ENCODE measurements at regions not wholly inside any gene's neighbourhood (a gene's known extent, or its start where the extent isn't known, plus 50 kb on each side); places are given as distances from the start of the nearest gene placed in this dataset.

DNA sequence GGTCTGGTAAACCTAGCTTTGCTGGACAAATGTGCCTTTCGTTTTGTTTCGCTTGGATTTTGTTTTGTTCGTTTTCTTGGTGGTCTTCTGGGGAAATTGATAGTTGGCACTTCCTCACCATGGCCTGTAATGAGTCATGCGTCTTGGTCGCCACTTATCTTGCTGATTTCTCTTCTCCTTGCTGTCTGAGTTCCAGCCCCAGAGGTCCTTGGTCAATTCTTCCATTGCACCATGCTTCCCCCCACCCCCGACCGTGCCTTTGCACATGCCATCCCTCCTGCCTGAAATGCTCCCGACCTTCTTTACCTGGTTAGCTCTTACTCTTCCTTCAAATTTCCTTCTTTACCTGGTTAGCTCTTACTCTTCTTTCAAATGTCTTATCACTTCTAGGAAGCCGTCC is 168.7 kb upstream of the MSX2 start:
- Mint-ChIP-seq H3K27ac (ENCODE audit: unreplicated experiment) (no peak overlapping the region), H3K36me3 (ENCODE audit: insufficient read depth, unreplicated experiment) (no peaks in the 10 kb centered on the region), H3K9me3 (ENCODE audit: low read depth, unreplicated experiment) (peaks cover 6% of the 10 kb centered on the region), H3K4me1 (ENCODE audit: low read depth, unreplicated experiment) (peaks cover 4% of the 10 kb centered on the region), H3K4me3 (ENCODE audit: low read depth, unreplicated experiment) (no peak overlapping the region), H3K27me3 (ENCODE audit: unreplicated experiment) (peaks cover 32% of the 10 kb centered on the region)
- BruUV-seq (replicated peaks): no TSS peak
- intact Hi-C loops (cut with micrococcal nuclease; ENCODE audit: unreplicated experiment): no loop called here
- TF ChIP-seq, protein P1, sequence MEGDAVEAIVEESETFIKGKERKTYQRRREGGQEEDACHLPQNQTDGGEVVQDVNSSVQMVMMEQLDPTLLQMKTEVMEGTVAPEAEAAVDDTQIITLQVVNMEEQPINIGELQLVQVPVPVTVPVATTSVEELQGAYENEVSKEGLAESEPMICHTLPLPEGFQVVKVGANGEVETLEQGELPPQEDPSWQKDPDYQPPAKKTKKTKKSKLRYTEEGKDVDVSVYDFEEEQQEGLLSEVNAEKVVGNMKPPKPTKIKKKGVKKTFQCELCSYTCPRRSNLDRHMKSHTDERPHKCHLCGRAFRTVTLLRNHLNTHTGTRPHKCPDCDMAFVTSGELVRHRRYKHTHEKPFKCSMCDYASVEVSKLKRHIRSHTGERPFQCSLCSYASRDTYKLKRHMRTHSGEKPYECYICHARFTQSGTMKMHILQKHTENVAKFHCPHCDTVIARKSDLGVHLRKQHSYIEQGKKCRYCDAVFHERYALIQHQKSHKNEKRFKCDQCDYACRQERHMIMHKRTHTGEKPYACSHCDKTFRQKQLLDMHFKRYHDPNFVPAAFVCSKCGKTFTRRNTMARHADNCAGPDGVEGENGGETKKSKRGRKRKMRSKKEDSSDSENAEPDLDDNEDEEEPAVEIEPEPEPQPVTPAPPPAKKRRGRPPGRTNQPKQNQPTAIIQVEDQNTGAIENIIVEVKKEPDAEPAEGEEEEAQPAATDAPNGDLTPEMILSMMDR (IDR thresholded peaks at IDR 0.05; ENCODE audit: unreplicated experiment): no peak
- CTCF ChIA-PET: interaction anchor here (1.5 kb wide), 1 partner anchor 16 kb away, joined by 3 read pairs; no protein-coding TSS in a partner anchor
- DNase-seq: no peak

DNA sequence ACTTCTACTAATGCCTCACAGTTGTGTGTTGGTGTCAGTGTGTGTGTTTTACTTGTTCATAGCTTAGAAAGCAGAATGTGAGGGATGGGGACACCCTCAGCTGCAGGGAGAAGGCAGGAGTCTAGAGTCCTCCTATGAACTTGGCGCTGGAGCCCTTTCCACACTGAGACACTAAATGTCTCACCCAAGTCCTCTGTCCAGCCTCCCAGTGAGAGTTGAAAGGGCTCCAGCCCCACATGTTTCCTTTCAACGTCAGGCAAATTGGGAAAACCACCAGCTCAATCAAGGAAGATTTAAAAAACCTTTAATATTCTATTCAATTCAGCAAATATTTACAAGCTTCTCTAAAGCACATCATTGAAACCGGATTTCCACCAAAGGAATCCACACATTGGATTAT is 167.6 kb upstream of the MSX2 start:
- no TSS peak for BruUV-seq (replicated peaks)
- CTCF ChIA-PET: interaction anchor here (0.6 to 1.5 kb wide), 3 partner anchors 15 to 570 kb away, joined by 3 read pairs; no protein-coding TSS in a partner anchor
- Mint-ChIP-seq H3K27me3 (ENCODE audit: unreplicated experiment) (peaks cover 42% of the 10 kb centered on the region), H3K4me3 (ENCODE audit: low read depth, unreplicated experiment) (no peak overlapping the region), H3K9me3 (ENCODE audit: low read depth, unreplicated experiment) (peaks cover 6% of the 10 kb centered on the region), H3K36me3 (ENCODE audit: insufficient read depth, unreplicated experiment) (no peaks in the 10 kb centered on the region), H3K4me1 (ENCODE audit: low read depth, unreplicated experiment) (no peaks in the 10 kb centered on the region), H3K27ac (ENCODE audit: unreplicated experiment) (no peak overlapping the region)
- no peak for DNase-seq
- intact Hi-C loops (cut with micrococcal nuclease; ENCODE audit: unreplicated experiment): no loop called here
- TF ChIP-seq, protein P1 (IDR thresholded peaks at IDR 0.05; ENCODE audit: unreplicated experiment): no peak

DNA sequence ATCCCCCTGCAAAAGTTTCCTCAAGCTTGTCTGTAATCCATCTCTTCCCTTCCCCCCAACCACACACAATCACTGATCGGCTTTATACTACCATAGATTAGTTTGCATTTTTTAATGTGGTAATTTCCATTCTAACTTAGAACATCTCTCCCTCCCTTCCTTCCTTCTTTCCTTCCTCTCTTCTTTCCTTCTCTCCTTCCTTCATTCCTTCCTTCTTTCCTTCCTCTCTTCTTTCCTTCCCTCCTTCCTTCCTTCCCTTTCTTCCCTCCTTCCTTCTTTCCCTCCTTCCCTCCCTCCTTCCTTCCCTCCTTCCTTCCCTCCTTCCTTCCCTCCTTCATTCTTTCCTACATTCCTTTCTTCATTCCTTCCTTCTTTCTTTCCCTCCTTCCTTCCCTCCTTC is 166.2 kb upstream of the MSX2 start:
- Mint-ChIP-seq H3K36me3 (ENCODE audit: insufficient read depth, unreplicated experiment) (no peaks in the 10 kb centered on the region), H3K4me3 (ENCODE audit: low read depth, unreplicated experiment) (no peak overlapping the region), H3K9me3 (ENCODE audit: low read depth, unreplicated experiment) (peaks cover 6% of the 10 kb centered on the region), H3K27me3 (ENCODE audit: unreplicated experiment) (peaks cover 43% of the 10 kb centered on the region), H3K4me1 (ENCODE audit: low read depth, unreplicated experiment) (no peaks in the 10 kb centered on the region), H3K27ac (ENCODE audit: unreplicated experiment) (no peak overlapping the region)
- CTCF ChIA-PET: no interaction called here
- TF ChIP-seq, protein P1 (IDR thresholded peaks at IDR 0.05; ENCODE audit: unreplicated experiment): no peak
- DNase-seq: no peak
- intact Hi-C loops (cut with micrococcal nuclease; ENCODE audit: unreplicated experiment): no loop called here
- BruUV-seq (replicated peaks): no TSS peak

DNA sequence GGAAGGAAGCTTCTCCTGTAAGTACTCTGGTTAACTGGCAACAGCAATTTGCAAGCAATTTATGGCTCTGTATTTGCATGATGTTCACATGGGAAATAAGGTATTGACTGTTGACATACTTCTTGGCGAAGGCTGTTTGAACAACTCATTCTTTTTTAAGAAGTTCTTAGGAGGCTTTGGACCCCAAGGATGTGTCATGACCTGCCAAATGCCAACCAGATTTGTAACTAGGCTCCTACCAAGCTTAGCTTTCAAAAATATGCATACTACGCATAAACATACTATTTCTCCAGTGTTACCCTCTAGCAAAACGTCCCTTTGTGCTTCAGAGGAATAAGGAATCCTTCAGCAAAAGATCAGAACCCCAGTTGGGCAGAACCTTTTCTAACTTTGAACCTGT is 165.2 kb upstream of the MSX2 start:
- no TSS peak for BruUV-seq (replicated peaks)
- peaks cover 43% of the 10 kb centered on the region for H3K27me3 Mint-ChIP-seq (ENCODE audit: unreplicated experiment)
- CTCF ChIA-PET: no interaction called here
- no peaks in the 10 kb centered on the region for H3K36me3 Mint-ChIP-seq (ENCODE audit: insufficient read depth, unreplicated experiment)
- no peaks in the 10 kb centered on the region for H3K4me1 Mint-ChIP-seq (ENCODE audit: low read depth, unreplicated experiment)
- peaks cover 6% of the 10 kb centered on the region for H3K9me3 Mint-ChIP-seq (ENCODE audit: low read depth, unreplicated experiment)
- H3K4me3 Mint-ChIP-seq (ENCODE audit: low read depth, unreplicated experiment): no peak overlapping the region
- no peak for DNase-seq
- no peak overlapping the region for H3K27ac Mint-ChIP-seq (ENCODE audit: unreplicated experiment)
- intact Hi-C loops (cut with micrococcal nuclease; ENCODE audit: unreplicated experiment): no loop called here
- TF ChIP-seq, protein P1 (IDR thresholded peaks at IDR 0.05; ENCODE audit: unreplicated experiment): no peak

Data from Calu3 (cell line).